Spinal cord (tissue), 9 donors: ENCODE measurements at regions not wholly inside any gene's neighbourhood (a gene's known extent, or its start where the extent isn't known, plus 50 kb on each side); places are given as distances from the start of the nearest gene placed in this dataset.
"Not testable (repeated sequence)": the region's sequence is repeated elsewhere in the genome, so short reads cannot be mapped to it uniquely, and the experiment has no call there.

ENCODE experiments used
- DNase-seq, 6 donors: peaks; one replicate each; pipeline versions ENCODE4 v3.0.0 to v3.0.0-alpha.2; 2013 to 2015; ENCODE audit warnings: low spot score in 6 of 6, low read depth in 4 of 6
- H3K27ac ChIP-seq: one replicate; pipeline ENCODE4 v1.5.1; 2013; ENCODE audit warnings: low read depth, low read length, control low read depth
- H3K27me3 ChIP-seq: one replicate; pipeline ENCODE4 v1.6.1; 2013; ENCODE audit warnings: low read length; ENCODE audit not compliant: control insufficient read depth, insufficient read depth
- H3K36me3 ChIP-seq: one replicate; pipeline ENCODE4 v1.6.1; 2013; ENCODE audit warnings: low read length; ENCODE audit not compliant: control insufficient read depth, insufficient read depth
- H3K4me1 ChIP-seq: one replicate; pipeline ENCODE4 v1.6.1; 2013; ENCODE audit warnings: low read length; ENCODE audit not compliant: control insufficient read depth, insufficient read depth
- H3K4me3 ChIP-seq: one replicate; pipeline ENCODE4 v1.5.1; 2013; ENCODE audit warnings: low read depth, low read length, control low read depth
- H3K9me3 ChIP-seq: one replicate; pipeline ENCODE4 v1.6.1; 2013; ENCODE audit warnings: low read length; ENCODE audit not compliant: control insufficient read depth, insufficient read depth
- WGBS: methylation state at CpG from one replicate; pipeline ENCODE4 v1.1.5; 2013; ENCODE audit warnings: missing lambda C conversion rate; ENCODE audit not compliant: insufficient coverage; 5-methylcytosine and 5-hydroxymethylcytosine counted together
- donor health status: healthy.

DNA sequence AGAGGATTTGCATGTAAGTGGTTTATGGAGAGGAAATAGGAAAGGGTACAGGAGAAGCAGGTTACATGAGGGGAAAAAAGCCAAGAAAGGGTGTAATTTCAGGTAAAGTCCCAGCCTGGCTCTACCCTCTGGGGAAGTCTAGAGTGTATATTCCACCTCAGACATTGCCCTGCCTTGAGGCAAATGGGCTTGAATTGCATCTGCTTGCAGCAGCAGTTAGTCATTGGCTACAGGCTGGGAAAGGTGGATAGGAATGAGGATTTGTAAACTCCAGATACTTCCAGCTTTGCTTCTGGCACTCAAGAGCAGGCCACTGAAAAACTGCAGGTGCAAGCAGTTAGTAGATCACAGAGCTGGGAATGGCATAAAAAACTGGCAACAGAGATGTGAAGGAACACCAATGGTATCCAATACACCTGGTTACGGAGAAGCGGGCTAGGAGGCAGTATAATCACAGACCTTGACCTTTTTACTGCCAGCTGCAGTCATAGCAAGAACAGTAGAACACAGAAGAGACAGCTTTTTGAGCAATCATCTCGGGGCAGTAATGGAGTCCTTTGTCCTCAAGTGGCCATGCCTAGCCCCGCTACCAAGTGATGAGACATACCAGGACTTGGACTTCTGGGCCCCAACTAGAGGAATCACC, 226.9 kb upstream of the NRIP1 start:
- H3K27me3 ChIP-seq, result no peaks in the 10 kb centered on the region
- H3K27ac ChIP-seq, result no peak overlapping the region
- DNase-seq, result no peak
- WGBS, result 85% methylated on average over 4 of the region's 4 CpGs
- peaks cover 4% of the 10 kb centered on the region for H3K4me1 ChIP-seq
- H3K9me3 ChIP-seq, result no peaks in the 10 kb centered on the region
- H3K36me3 ChIP-seq, result no peaks in the 10 kb centered on the region
- no peak overlapping the region for H3K4me3 ChIP-seq

DNA sequence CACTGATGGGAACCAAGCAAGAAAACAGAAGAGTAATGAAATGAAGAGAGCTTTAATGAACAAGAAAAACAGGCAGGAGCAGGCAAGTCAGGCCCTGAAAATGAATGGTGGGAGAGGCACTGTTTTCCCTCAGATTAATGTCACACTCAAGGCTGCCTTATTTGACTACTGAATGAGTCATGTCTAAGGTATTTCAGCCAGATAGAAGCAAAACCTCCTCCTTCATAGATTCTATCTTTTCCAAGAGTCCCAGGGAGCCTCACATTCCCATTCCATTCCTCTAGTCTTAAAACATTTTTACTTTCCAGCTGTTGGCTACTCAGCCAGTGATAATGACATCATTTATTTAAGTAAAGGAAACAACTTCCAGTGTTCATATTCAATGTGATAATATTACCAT, 228.4 kb upstream of the NRIP1 start:
- Histone ChIP-seq H3K4me3 (no peak overlapping the region), H3K36me3 (no peaks in the 10 kb centered on the region), H3K9me3 (no peaks in the 10 kb centered on the region), H3K27me3 (no peaks in the 10 kb centered on the region), H3K4me1 (peaks cover 4% of the 10 kb centered on the region), H3K27ac (no peak overlapping the region)
- peak in 1 of 6 donors; percentile 41 for DNase-seq

DNA sequence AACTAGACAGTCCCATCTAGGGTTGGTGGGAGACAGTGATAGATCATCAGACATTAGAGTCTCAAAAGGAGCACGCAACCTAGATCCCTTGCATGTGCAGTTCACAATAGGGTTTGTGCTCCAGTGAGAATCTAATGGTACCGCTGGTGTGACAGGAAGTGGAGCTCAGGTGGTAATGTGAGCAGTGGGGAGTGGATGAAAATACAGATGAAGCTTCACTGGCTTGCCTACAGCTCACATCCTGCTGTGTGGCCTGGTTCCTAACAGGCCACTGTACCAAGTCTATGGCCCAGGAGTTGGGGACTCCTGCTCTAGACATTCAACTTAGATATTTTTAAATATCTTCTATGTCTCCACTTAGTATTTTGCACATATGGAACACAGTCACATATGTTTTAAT, 231.1 kb upstream of the NRIP1 start:
- no peaks in the 10 kb centered on the region for H3K36me3 ChIP-seq
- WGBS, result 100% methylated on average over 2 of the region's 2 CpGs
- no peak overlapping the region for H3K27ac ChIP-seq
- peaks cover 2% of the 10 kb centered on the region for H3K9me3 ChIP-seq
- H3K27me3 ChIP-seq, result no peaks in the 10 kb centered on the region
- no peak for DNase-seq
- H3K4me1 ChIP-seq, result no peaks in the 10 kb centered on the region
- H3K4me3 ChIP-seq, result no peak overlapping the region

GRCh38 chr21:15297824-15298223, 233.0 kb upstream of the NRIP1 start:
- no peak overlapping the region for H3K27ac ChIP-seq
- H3K36me3 ChIP-seq, result no peaks in the 10 kb centered on the region
- H3K4me1 ChIP-seq, result no peaks in the 10 kb centered on the region
- DNase-seq, result no peak
- H3K4me3 ChIP-seq, result no peak overlapping the region
- no peaks in the 10 kb centered on the region for H3K27me3 ChIP-seq
- H3K9me3 ChIP-seq, result peaks cover 3% of the 10 kb centered on the region

DNA sequence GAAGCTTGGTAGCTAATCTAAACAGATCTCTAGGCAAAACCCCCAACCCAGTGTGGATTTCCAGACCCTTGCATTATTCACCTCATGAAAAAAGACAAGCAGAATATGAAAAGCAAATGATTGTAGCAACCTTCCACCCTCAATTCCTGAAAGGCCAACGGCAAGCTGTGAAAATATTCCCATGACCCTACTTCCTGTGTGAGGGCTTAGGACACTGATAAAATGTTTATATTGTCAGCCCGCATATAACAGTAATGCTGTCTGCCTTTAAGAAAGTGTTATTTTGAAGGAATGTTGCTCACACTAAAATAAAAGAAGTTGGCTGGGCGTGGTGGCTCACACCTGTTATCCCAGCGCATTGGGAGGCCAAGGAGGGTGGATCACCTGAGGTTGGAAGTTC, 233.5 kb upstream of the NRIP1 start:
- no peaks in the 10 kb centered on the region for H3K36me3 ChIP-seq

DNA sequence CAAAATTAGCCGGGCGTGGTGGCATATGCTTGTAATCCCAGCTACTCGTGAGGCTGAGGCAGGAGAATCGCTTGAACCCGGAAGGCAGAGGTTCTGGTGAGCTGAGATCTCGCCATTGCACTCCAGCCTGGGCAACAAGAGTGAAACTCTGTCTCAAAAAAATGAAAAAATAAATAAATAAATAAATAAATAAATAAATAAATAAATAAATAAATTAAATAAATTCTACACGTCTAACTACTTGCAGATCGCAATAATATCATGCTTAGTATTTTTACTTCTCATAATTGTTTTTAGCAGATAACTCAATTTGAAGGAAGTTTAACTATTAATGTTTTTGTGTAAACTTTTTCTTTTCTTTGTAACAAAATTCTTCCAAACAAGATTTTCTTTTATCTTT, 234.0 kb upstream of the NRIP1 start:
- H3K4me1 ChIP-seq, H3K9me3 ChIP-seq, H3K36me3 ChIP-seq, H3K27ac ChIP-seq, DNase-seq, H3K4me3 ChIP-seq, H3K27me3 ChIP-seq: not testable (repeated sequence)
- WGBS, result no CpG with 5 or more reads among the region's 8 CpGs

More for the DNA sequence above, 233.5 kb upstream of the NRIP1 start:
- WGBS, result 100% methylated on average over 1 of the region's 4 CpGs
- Histone ChIP-seq H3K27ac (no peak overlapping the region), H3K9me3 (peaks cover 3% of the 10 kb centered on the region), H3K4me3 (no peak overlapping the region), H3K4me1 (no peaks in the 10 kb centered on the region), H3K27me3 (no peaks in the 10 kb centered on the region)
- DNase-seq, result no peak

- WGBS, result 100% methylated on average over 1 of the region's 2 CpGs
- no peaks in the 10 kb centered on the region for H3K4me1 ChIP-seq
These were observed 235.3 kb upstream of the NRIP1 start for GRCh38 chr21:15300131-15300530.

DNA sequence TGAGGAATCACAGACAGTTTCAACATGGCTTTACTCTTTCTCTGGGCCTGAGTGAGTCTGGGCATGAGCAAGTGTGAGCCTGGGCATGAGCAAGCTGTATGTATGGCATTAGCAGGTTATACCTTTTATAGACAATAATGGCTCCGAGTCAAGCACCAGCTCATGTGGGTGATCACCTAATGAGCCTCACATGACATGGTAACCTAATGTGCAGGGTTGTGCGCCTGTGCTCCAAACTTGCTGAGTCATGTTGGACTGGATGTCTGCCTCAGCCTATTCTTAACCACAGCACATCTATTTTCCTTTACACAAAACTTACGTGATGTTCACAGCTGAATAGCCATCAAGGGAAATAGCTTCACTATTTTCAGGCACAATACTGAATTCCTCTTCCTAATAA, 236.2 kb upstream of the NRIP1 start:
- no peak overlapping the region for H3K4me3 ChIP-seq
- no peaks in the 10 kb centered on the region for H3K4me1 ChIP-seq
- H3K27me3 ChIP-seq, result no peaks in the 10 kb centered on the region
- no peak overlapping the region for H3K27ac ChIP-seq
- no peak for DNase-seq
- no peaks in the 10 kb centered on the region for H3K36me3 ChIP-seq
- 100% methylated on average over 2 of the region's 3 CpGs for WGBS
- H3K9me3 ChIP-seq, result peaks cover 3% of the 10 kb centered on the region

More at GRCh38 chr21:15300131-15300530, 235.3 kb upstream of the NRIP1 start:
- Histone ChIP-seq H3K36me3 (no peaks in the 10 kb centered on the region), H3K27ac (no peak overlapping the region), H3K9me3 (peaks cover 3% of the 10 kb centered on the region), H3K4me3 (no peak overlapping the region), H3K27me3 (no peaks in the 10 kb centered on the region)
- DNase-seq, result no peak

DNA sequence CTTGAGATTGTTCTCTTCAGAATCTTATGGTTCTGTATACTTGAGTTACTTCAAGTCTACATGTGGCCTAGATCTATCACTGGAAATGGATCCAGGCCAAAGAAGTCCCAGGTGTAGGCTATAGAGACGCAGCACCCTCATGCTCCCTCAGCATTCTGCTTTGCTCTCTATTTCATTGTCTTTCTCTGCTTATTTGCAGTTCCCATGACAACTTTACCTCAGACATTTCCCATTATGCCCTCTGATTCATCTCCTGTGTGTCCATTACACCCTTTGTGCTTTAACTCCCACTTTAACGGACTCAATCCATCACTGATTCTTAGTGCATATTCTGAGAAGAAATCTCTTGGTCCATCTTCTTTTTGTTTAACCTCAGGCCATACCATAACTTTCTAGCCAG, 236.9 kb upstream of the NRIP1 start:
- DNase-seq, result no peak
- Histone ChIP-seq H3K27me3 (no peaks in the 10 kb centered on the region), H3K9me3 (peaks cover 3% of the 10 kb centered on the region), H3K27ac (no peak overlapping the region), H3K4me1 (no peaks in the 10 kb centered on the region), H3K36me3 (no peaks in the 10 kb centered on the region), H3K4me3 (no peak overlapping the region)
- WGBS, result 48% methylated on average over 2 of the region's 2 CpGs

DNA sequence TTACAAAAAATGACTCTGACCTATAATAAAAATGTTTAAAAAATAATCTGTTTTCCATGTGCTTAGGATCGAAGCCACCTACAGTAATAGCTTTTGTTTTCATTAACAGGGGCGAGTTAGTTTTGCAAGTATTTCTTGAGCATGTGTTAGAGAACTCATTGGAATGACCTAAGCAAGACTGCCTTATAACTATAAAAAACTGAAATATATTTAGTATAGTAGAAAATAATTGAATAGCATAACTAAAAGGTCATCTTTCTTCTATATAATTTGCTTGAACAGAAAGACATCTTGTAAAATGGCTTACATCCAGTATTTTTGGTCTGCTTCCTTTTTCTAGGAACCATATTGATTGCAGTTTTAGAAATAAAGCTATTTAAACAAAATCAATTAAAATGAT, 241.5 kb upstream of the NRIP1 start:
- H3K27ac ChIP-seq, result no peak overlapping the region
- no peaks in the 10 kb centered on the region for H3K36me3 ChIP-seq
- no peaks in the 10 kb centered on the region for H3K9me3 ChIP-seq
- no peaks in the 10 kb centered on the region for H3K4me1 ChIP-seq
- H3K4me3 ChIP-seq, result no peak overlapping the region
- WGBS, result no CpG with 5 or more reads among the region's 2 CpGs
- DNase-seq, result no peak
- no peaks in the 10 kb centered on the region for H3K27me3 ChIP-seq
